ENCODE measurements at regions not wholly inside any gene's neighbourhood (a gene's known extent, or its start where the extent isn't known, plus 50 kb on each side); places are given as distances from the start of the nearest gene placed in this dataset.

GRCh38 chr20:43846516-43846905 lies 68.1 kb upstream of the TOX2 start:
- Histone ChIP-seq H3K27me3 (ENCODE audit: control insufficient read depth in 1 of 2, insufficient read depth in 2 of 2, low read length in 2 of 2) (no peaks in the 10 kb centered on the region), H3K4me3 (ENCODE audit: low read depth in 1 of 2, low read length in 2 of 2) (no peak overlapping the region), H3K4me1 (ENCODE audit: control insufficient read depth in 1 of 2, insufficient read depth in 2 of 2, low read length in 2 of 2) (no peaks in the 10 kb centered on the region), H3K9me3 (ENCODE audit: control insufficient read depth in 1 of 2, low read length in 2 of 2) (no peaks in the 10 kb centered on the region), H3K27ac (ENCODE audit: low read depth, low read length) (no peak overlapping the region), H3K9ac (ENCODE audit: low read depth in 1 of 2, low read length in 2 of 2) (no peak overlapping the region), H3K36me3 (ENCODE audit: control insufficient read depth in 1 of 2, insufficient read depth in 2 of 2, low read length in 2 of 2) (no peaks in the 10 kb centered on the region)

DNA sequence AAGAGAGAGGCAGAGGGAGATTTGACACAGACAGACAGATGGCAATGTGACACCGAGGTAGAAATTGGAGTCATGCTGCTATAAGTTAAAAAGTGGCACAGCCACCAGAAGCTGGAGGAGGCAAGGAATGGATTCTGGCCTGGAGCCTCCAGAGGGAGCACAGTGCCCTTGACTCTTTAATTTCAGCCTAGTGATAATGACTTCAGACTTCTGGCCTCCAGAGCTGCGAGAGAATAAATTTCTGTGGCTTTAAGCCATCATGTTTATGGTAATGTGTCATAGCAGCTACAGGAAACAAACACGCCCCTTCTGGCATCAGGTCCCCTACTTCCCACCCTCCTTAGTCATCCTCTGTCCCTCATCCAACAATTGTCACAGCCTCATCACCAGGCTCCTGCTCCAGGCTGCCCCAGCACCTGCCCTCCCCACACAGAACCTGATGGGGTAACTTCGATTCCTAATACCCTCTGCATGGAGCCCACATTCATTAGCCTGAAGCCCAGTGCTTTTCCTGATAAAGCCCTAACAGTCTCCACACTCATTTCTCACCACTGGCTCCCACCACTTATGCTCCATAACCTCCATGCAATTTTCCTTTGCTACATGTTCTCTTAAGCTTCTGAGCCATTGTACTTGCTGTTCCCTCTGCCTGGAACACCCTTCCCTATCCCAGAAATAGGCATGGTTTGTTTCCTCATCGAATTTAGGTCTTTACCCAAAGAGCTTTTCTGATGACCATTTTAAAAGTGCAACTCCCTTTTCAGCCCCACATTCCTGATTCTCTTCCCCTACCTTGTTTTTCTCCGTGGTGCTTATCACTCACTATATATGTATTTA lies 69.7 kb upstream of the TOX2 start:
- H3K27me3 ChIP-seq (ENCODE audit: control insufficient read depth in 1 of 2, insufficient read depth in 2 of 2, low read length in 2 of 2): no peaks in the 10 kb centered on the region
- H3K4me1 ChIP-seq (ENCODE audit: control insufficient read depth in 1 of 2, insufficient read depth in 2 of 2, low read length in 2 of 2): no peaks in the 10 kb centered on the region
- H3K9ac ChIP-seq (ENCODE audit: low read depth in 1 of 2, low read length in 2 of 2): no peak overlapping the region
- no peak overlapping the region for H3K27ac ChIP-seq (ENCODE audit: low read depth, low read length)
- H3K36me3 ChIP-seq (ENCODE audit: control insufficient read depth in 1 of 2, insufficient read depth in 2 of 2, low read length in 2 of 2): no peaks in the 10 kb centered on the region
- H3K4me3 ChIP-seq (ENCODE audit: low read depth in 1 of 2, low read length in 2 of 2): no peak overlapping the region
- no peaks in the 10 kb centered on the region for H3K9me3 ChIP-seq (ENCODE audit: control insufficient read depth in 1 of 2, low read length in 2 of 2)

DNA sequence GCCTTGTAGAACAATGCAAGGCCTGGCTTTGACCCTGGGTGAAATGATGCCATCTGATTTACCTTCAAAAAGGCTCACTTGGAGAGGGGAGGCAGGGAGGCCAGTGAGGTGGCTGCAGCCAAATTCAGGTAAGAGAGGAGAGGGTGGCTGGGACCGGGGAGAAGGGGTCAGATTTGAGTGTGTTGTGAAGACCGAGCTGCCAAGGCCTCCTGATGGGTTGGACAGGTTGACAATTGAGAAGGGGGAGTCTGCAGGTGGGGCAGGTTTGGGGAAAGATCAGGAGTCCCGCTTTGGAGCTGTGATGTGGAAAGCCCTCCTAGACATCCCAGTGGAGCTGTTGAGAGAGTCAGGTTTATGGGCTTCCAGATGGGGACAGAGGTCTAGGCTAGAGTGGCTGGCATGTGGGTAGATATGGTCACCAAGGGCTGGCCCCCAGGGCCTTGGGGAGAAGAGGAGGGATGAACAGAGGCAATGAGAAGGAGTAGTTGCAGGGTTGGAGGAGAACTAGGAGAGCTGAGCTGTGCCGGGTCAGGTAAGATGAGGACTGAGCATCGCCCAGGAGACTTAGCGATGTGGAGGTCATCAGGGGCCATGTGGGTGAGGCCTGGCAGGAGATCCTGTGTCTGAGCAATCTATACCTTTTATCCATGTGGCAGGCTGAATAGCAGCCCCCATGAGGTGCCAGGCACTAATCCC lies 70.5 kb upstream of the TOX2 start:
- no peaks in the 10 kb centered on the region for H3K27me3 ChIP-seq (ENCODE audit: control insufficient read depth in 1 of 2, insufficient read depth in 2 of 2, low read length in 2 of 2)
- H3K4me1 ChIP-seq (ENCODE audit: control insufficient read depth in 1 of 2, insufficient read depth in 2 of 2, low read length in 2 of 2): no peaks in the 10 kb centered on the region
- H3K9ac ChIP-seq (ENCODE audit: low read depth in 1 of 2, low read length in 2 of 2): no peak overlapping the region
- no peak overlapping the region for H3K27ac ChIP-seq (ENCODE audit: low read depth, low read length)
- H3K4me3 ChIP-seq (ENCODE audit: low read depth in 1 of 2, low read length in 2 of 2): no peak overlapping the region
- H3K36me3 ChIP-seq (ENCODE audit: control insufficient read depth in 1 of 2, insufficient read depth in 2 of 2, low read length in 2 of 2): no peaks in the 10 kb centered on the region
- no peaks in the 10 kb centered on the region for H3K9me3 ChIP-seq (ENCODE audit: control insufficient read depth in 1 of 2, low read length in 2 of 2)

GRCh38 chr20:43843096-43843964 lies 71.3 kb upstream of the TOX2 start:
- Histone ChIP-seq H3K27me3 (ENCODE audit: control insufficient read depth in 1 of 2, insufficient read depth in 2 of 2, low read length in 2 of 2) (no peaks in the 10 kb centered on the region), H3K27ac (ENCODE audit: low read depth, low read length) (no peak overlapping the region), H3K36me3 (ENCODE audit: control insufficient read depth in 1 of 2, insufficient read depth in 2 of 2, low read length in 2 of 2) (no peaks in the 10 kb centered on the region), H3K9ac (ENCODE audit: low read depth in 1 of 2, low read length in 2 of 2) (no peak overlapping the region), H3K4me1 (ENCODE audit: control insufficient read depth in 1 of 2, insufficient read depth in 2 of 2, low read length in 2 of 2) (no peaks in the 10 kb centered on the region), H3K4me3 (ENCODE audit: low read depth in 1 of 2, low read length in 2 of 2) (no peak overlapping the region), H3K9me3 (ENCODE audit: control insufficient read depth in 1 of 2, low read length in 2 of 2) (no peaks in the 10 kb centered on the region)

- Histone ChIP-seq H3K4me1 (ENCODE audit: control insufficient read depth in 1 of 2, insufficient read depth in 2 of 2, low read length in 2 of 2) (no peaks in the 10 kb centered on the region), H3K4me3 (ENCODE audit: low read depth in 1 of 2, low read length in 2 of 2) (no peak overlapping the region), H3K9me3 (ENCODE audit: control insufficient read depth in 1 of 2, low read length in 2 of 2) (no peaks in the 10 kb centered on the region), H3K27me3 (ENCODE audit: control insufficient read depth in 1 of 2, insufficient read depth in 2 of 2, low read length in 2 of 2) (no peaks in the 10 kb centered on the region), H3K27ac (ENCODE audit: low read depth, low read length) (no peak overlapping the region), H3K36me3 (ENCODE audit: control insufficient read depth in 1 of 2, insufficient read depth in 2 of 2, low read length in 2 of 2) (no peaks in the 10 kb centered on the region), H3K9ac (ENCODE audit: low read depth in 1 of 2, low read length in 2 of 2) (no peak overlapping the region)
Measured at GRCh38 chr20:43842126-43843020, 72.3 kb upstream of the TOX2 start.

DNA sequence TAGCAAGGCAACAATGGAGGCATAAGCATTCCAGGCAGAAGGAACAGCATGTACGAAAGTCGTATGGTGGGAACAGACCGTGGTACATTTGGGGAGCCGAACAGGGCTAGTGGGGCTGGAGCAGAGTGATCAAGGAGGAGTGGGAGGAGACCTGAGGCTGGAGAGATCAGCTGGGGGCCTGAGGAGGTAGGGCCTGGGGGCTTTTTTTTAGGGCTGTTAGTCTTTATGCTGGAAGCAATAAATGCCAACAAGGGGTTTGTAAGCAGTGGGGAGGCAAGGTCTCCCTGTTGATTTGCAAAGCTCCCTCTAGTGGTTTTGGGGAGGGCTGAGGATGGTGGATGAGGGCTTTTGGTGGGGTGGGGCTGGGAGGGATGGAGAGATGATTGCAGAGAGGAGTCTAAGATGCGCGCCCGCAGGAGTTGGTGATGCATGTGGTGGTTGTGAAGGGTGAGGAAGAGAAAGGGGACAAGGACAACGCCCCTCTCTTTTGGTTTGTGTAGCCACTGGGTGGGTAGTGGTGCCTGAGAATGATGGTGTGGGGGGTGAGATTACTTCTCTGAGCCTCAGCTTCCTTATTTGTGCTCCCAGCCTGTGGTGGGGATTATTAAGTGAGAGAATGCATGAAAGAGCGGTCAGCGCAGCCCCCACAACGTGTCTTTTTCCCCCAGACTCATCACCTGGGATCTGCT lies 74.1 kb upstream of the TOX2 start:
- no peaks in the 10 kb centered on the region for H3K9me3 ChIP-seq (ENCODE audit: control insufficient read depth in 1 of 2, low read length in 2 of 2)
- H3K4me3 ChIP-seq (ENCODE audit: low read depth in 1 of 2, low read length in 2 of 2): no peak overlapping the region
- H3K9ac ChIP-seq (ENCODE audit: low read depth in 1 of 2, low read length in 2 of 2): no peak overlapping the region
- no peaks in the 10 kb centered on the region for H3K27me3 ChIP-seq (ENCODE audit: control insufficient read depth in 1 of 2, insufficient read depth in 2 of 2, low read length in 2 of 2)
- H3K27ac ChIP-seq (ENCODE audit: low read depth, low read length): no peak overlapping the region
- no peaks in the 10 kb centered on the region for H3K4me1 ChIP-seq (ENCODE audit: control insufficient read depth in 1 of 2, insufficient read depth in 2 of 2, low read length in 2 of 2)
- H3K36me3 ChIP-seq (ENCODE audit: control insufficient read depth in 1 of 2, insufficient read depth in 2 of 2, low read length in 2 of 2): no peaks in the 10 kb centered on the region

DNA sequence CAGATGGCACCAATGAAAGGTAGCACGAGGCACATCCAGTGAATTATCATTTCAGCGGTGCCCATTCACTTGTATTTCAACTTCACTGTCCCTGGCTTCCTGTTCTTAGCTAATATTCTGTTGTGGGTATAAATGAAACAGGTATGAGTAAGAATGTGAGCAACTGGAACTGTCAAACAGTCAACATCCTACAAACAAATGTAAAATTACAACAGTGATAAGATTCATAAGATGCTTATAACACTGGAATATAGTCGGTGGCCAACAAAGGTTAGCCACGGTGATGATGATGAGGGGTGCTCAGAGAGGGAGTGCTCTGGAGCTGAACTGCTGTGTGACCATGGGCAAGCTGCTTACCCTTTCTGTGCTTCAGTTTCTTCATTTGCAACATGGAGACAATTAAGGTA lies 74.9 kb upstream of the TOX2 start:
- Histone ChIP-seq H3K4me1 (ENCODE audit: control insufficient read depth in 1 of 2, insufficient read depth in 2 of 2, low read length in 2 of 2) (no peaks in the 10 kb centered on the region), H3K27me3 (ENCODE audit: control insufficient read depth in 1 of 2, insufficient read depth in 2 of 2, low read length in 2 of 2) (no peaks in the 10 kb centered on the region), H3K4me3 (ENCODE audit: low read depth in 1 of 2, low read length in 2 of 2) (no peak overlapping the region), H3K36me3 (ENCODE audit: control insufficient read depth in 1 of 2, insufficient read depth in 2 of 2, low read length in 2 of 2) (no peaks in the 10 kb centered on the region), H3K9me3 (ENCODE audit: control insufficient read depth in 1 of 2, low read length in 2 of 2) (no peaks in the 10 kb centered on the region), H3K9ac (ENCODE audit: low read depth in 1 of 2, low read length in 2 of 2) (no peak overlapping the region), H3K27ac (ENCODE audit: low read depth, low read length) (no peak overlapping the region)

- Histone ChIP-seq H3K9ac (ENCODE audit: low read depth in 1 of 2, low read length in 2 of 2) (no peak overlapping the region), H3K9me3 (ENCODE audit: control insufficient read depth in 1 of 2, low read length in 2 of 2) (no peaks in the 10 kb centered on the region), H3K4me3 (ENCODE audit: low read depth in 1 of 2, low read length in 2 of 2) (no peak overlapping the region), H3K36me3 (ENCODE audit: control insufficient read depth in 1 of 2, insufficient read depth in 2 of 2, low read length in 2 of 2) (no peaks in the 10 kb centered on the region), H3K27ac (ENCODE audit: low read depth, low read length) (no peak overlapping the region), H3K27me3 (ENCODE audit: control insufficient read depth in 1 of 2, insufficient read depth in 2 of 2, low read length in 2 of 2) (no peaks in the 10 kb centered on the region), H3K4me1 (ENCODE audit: control insufficient read depth in 1 of 2, insufficient read depth in 2 of 2, low read length in 2 of 2) (no peaks in the 10 kb centered on the region)
Measured at GRCh38 chr20:43838703-43839060, 76.0 kb upstream of the TOX2 start.
